NCI-H526 treated with DMSO at 0.1 percent for 48 hours (cell line): ENCODE measurements at regions not wholly inside any gene's neighbourhood (a gene's known extent, or its start where the extent isn't known, plus 50 kb on each side); places are given as distances from the start of the nearest gene placed in this dataset.

ENCODE experiments used
- DNase-seq: peaks from one replicate; lab custom pipeline; 2025; lab: John Stamatoyannopoulos, UW

- no peak for DNase-seq
Measured at GRCh38 chr18:60663060-60663989, 290.8 kb upstream of the MC4R start.

- DNase-seq = no peak
Measured at GRCh38 chr18:60664736-60665135, 292.2 kb upstream of the MC4R start.

DNA sequence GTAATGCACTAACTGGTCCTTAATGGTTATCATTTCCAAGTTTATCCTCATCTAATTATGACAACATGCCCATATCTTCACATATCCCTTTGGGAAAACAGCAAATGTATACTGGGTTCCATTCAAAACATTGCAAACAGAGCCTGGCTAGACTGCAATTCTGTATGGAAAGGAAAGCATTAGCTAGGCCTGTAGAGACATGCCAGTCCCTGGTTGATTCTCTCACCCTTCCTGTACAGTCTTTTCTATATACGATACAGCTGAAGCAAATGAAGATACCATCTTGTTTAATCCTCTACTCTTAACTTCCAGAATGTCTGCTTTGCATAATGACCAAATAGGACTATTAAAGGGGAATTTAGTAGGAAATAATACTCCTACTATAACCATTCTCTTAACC lies 294.4 kb upstream of the MC4R start:
- peak; percentile 23 for DNase-seq

GRCh38 chr18:60668583-60668982 lies 296.0 kb upstream of the MC4R start:
- no peak for DNase-seq

GRCh38 chr18:60669938-60670337 lies 297.4 kb upstream of the MC4R start:
- no peak for DNase-seq

DNA sequence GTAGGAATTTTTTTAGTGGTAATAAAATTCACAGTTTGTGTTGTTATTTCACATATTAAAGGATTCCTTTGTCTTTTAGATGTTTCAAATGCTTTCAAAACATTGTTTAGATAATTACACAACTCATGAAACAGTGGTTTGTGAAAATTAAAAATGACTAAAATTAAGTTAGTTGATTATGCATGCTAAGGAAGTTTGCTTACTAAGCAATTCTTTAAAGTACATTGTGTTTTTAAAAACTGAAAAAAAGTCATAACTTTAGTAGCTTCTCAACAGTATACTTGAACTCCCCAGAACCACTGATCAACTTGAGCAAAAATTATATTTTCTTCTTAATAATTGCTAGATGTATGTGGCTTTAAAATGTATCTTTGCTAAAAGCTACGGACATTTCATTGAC lies 298.4 kb upstream of the MC4R start:
- no peak for DNase-seq

DNA sequence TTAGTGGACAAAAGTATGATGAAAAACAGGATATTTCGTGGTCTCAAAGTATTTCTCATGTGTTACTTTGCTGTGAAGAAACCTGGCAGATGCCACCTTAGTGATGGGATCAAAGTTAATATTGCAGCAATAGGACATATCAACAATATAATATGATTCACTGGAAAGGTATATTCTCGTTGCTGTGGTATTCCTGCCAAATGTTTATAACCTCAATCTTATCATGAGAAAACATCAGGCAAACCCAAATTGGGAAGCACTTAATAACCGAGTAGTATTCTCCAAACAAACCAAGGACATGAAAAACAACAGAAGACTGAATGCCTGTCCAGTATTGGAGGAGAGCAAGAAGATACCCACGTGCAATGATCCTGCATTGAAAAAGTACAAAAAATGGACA lies 302.6 kb upstream of the MC4R start:
- no peak for DNase-seq

DNA sequence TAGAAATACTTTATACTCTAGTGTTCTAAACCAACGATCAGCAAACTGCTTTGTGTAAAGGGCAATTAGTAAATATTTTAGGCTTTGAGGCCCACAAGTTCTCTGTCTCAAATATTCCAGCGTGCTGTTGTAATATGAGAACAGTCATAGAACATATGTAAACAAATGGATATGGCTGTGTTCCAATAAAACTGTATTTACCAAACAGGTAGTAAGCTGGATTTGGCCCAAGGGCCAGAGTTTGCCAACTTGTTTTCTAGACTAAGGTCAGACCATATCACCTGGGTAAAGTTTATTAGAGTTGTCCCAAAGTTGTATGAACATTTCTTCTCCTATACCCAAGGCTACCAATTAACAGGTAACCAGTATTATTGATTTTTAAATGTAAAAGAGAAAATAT lies 303.2 kb upstream of the MC4R start:
- peak; percentile 7 for DNase-seq

DNA sequence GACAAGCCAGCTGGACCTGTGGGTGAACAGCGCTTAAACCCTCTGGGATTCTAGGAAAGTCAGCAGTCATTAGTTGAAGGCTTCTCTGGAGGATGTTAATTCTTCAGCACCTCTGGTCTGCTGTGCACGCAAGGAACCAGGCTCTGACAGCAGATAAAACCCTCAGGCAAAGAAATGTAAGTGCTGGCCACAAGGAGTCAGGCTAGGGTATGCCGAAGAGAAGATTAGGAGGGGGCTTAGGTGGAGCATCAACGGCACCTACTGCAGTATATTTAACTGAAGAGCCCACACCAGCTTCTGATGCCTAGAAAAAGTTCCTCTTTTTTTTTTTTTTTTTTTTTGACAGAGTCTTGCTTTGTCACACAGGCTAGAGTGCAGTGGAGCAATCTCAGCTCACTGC lies 304.2 kb upstream of the MC4R start:
- DNase-seq = no peak

DNA sequence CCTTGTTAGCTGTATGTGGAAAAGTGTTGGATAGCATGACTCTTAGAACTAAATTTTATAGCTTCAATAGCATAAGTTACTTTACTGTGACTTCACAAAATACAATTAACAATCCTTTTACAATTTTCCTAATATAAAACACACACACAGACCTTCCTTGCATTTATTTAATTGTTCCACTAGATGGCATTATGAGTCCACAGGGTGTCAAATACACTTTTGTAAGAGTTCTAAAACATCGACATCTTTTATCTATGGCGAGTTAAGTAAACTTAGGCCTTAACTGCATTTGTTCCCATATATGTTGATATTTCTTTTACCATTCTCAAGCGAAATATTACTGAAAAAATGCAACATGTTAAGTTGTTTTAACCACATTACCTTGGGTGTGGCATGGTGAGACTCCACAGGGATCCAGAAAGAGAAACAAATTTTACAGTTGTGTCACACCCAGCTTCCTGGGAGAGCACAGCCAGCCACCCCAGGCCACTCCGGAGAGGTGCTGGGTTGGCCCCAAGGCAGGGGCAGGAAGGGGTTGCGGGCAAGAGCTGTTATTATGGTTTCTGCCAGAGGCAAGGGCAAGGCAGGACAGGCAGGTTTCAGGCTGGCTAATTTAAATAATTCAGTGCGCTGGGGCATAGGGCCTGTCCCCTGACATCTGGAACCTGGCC lies 312.4 kb upstream of the MC4R start:
- peak; percentile 9 for DNase-seq

DNA sequence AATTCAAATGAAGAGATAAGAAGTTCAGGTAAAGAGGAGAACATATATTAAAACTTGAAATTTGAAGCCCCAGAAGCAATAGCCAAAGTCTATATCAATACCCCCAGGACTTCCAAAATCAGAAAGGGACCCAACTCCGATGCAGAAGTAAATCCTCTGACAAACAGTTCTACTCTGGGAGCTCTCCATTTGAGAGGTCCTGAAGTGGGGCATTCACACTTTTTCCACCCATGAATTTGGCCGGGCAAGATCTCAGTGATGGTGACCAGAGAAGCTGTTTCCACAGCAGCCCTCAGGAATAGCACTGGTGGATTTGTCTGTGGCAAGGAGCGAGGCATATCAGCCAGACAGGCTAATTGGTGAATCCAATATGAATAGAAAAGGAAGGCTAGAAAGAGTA lies 313.6 kb upstream of the MC4R start:
- no peak for DNase-seq

DNA sequence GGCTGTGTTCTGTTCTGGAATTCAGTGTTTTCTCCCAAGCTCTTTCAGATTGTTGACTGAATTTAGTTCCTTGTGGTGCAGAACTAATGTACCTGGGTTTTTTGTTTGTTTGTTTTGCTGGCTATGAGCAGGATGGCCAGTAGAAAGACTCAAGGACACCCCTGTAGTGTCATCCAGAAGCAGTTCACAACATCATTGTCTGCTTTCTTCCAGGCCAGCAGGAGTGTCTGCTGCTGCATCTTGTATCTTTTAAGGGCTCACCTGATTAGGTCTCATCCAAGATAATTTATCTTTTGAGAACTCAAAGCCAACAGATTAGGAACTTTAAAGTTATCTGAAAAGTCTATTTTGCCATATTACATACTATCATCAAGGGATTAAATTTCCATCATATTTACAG lies 318.5 kb upstream of the MC4R start:
- DNase-seq = no peak

DNA sequence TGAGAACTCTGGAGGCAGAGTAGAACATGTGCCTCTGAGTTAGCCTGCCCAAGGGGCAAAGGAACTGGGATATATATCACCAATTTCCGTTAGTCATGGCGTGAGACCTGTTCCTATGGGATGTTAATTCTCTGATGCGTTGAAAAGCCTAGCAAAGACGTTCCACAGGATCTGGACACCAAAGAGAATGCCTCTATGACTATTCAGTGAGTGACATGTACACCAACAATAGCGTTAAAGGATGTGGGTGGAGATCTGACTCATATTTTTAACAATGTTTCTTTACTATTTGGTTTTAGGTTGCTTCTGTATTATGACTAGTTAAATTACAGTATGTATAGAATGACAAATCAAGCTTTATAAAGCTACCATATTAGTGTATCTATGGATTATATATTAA lies 320.9 kb upstream of the MC4R start:
- DNase-seq = no peak

- peak; percentile 62 for DNase-seq
Measured at GRCh38 chr18:60698901-60699300, 326.3 kb upstream of the MC4R start.

DNA sequence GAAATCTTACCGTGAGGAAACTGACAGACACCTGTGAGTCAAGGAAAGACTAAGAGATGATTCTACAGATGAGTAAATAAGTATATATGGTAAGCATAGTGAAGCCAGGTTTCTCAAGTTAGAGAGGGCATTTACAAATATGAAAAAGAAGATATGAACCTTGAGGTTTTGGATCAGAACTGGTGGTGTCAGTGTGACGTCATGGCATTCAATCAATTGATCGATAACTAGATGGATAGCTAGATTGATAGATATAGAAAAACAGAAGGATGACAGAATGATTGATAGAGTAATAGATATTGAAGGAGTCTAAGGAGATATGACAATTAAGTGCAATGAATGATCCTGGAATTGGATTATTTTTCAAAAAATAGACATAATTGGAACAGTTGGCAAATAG lies 350.2 kb upstream of the MC4R start:
- no peak for DNase-seq

DNA sequence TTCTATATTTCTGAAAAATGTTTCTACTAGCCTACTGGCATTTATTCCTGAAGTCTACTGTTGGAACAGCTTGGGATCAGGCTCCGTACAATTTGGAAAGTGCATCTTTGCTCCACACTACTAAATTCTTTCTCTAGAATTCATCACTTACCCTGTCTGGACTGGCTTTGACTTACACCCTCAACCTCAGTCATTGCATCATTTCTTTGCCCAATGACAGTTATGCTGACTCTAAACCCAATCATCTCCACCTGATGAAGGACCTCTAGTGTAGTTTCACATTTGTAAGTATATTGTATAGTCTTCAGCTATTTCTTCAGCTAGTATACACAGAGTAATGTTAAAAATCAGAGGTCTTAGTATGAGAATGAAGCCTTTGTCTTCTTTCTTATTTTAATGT lies 359.6 kb upstream of the MC4R start:
- DNase-seq = no peak

DNA sequence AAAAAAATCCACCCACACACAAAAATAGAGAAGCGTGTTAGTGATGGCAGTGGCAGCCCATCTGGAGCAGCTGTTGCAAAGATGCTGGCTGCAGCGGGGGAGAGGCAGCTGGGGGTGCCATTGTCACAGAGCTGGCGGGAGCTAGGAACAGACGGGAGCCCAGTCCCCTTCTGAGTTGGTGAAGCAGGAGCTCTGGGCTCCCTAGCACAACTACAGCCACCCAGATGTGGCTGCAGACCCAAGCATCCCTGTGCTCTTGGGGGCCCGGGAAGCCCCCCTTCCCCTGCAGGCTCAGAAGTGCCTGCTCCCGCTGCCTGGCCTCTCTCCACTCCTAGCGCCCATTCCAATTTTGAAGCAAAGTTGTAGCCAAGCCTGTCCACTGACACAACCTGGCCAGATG lies 366.6 kb upstream of the MC4R start:
- DNase-seq = no peak

DNA sequence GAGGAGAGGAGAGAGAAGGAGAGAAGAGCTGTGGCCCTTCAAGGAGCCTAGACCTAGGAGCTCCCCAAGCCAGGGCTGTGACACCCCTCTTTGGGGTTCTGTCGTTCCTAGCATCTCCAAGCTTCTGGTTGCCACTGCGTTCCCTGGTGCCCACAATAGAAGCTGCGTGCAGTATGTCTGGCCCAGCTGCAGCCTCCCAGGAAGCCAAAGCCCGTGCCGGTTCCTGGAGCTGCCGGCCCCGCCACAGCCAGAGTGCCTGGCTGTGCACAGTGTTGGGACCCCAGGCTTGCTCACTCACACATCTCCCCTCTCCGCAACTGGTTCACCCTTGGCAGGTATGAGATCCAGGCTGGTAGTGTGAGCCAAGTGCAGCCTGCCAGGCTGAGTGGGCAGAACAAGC lies 367.7 kb upstream of the MC4R start:
- DNase-seq = no peak

DNA sequence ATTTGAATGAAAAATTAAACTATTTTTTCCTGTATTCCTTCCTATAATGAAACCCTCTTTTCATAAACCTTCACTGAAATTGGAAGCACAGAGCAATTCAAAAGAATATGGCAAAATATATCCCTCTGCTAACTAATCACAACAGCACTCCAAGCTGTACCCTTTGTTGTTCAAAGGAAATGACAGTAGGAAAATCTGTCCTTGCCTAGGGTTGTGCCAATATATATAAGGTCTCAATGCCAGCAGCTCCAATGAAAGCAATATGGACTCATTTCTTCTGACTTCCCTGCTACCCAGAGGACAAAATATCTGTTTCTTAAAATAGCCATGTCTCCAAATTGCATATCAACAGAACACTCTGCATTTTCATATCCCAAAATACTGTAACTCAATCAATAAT lies 373.9 kb upstream of the MC4R start:
- DNase-seq = no peak

DNA sequence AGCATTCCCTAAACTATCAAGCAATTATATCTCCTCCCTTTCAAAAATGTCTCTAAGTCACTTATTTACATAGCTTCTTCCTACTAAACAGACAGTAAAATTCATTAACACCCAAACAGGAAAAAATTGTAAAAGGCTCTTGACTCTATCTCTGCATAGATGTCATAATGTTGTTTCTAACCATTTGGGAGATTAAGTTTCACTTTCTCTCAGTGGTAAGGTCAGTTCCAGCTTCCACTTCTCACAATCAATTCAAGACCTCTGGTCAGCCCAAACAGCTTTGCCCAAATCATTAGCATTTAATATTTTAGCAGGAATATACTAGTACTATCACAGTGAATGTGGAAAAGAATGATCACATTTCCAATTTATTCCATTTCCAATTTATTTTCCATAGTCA lies 374.3 kb upstream of the MC4R start:
- DNase-seq = no peak

DNA sequence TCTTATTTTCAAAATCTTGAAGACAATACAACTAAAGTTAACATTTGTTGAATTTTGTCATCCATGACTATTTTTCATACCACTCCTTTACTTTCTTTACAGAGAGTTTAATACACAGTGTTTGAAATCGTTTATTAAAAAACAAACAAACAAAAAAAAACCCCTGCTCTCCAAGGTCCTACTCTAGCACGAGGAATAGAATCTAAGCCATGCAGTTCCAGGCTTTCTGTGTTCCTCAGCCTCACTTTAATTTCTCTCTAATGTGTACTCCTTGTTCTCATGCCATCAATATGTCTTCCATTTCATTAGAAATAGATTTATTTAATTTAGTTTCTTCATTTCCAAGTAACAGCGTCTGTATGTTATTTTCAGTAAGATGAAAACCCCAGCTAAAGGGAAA lies 381.2 kb upstream of the MC4R start:
- no peak for DNase-seq

GRCh38 chr18:60754413-60755009 lies 381.9 kb upstream of the MC4R start:
- DNase-seq = no peak

DNA sequence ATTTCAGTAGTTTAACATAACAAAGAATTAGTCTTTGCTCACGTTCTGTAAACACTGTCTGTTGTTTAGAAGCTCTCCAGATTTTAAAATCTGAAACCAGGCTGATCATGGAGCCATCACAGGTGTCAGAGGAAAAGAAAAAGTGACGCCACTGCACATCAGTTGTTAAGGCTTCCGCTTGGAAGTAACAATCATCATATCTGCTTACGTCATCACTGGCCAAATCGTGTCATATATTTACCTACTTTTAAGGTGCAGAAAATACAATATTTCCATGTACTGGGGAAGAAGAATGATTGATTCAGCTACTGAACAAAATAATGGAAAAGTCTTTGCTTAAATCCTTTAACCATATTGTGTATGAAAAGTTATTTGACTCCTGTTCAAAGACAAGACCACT lies 382.6 kb upstream of the MC4R start:
- DNase-seq = no peak
